Large intestine (tissue), 3 donors: ENCODE measurements at regions not wholly inside any gene's neighbourhood (a gene's known extent, or its start where the extent isn't known, plus 50 kb on each side); places are given as distances from the start of the nearest gene placed in this dataset.

Experiments used
- DNase-seq, 2 donors: peaks; one replicate each; pipeline versions ENCODE4 v3.0.0 to v3.0.0-alpha.2; 2013
- H3K27ac ChIP-seq: one replicate; pipeline ENCODE4 v1.5.1; 2013; ENCODE audit warnings: low read length
- H3K27me3 ChIP-seq: 2 replicates; pipeline ENCODE4 v1.6.1; 2013; ENCODE audit warnings: low read length; ENCODE audit not compliant: control insufficient read depth, insufficient read depth
- H3K36me3 ChIP-seq: 2 replicates; pipeline ENCODE4 v1.6.1; 2013; ENCODE audit warnings: low read length; ENCODE audit not compliant: control insufficient read depth, insufficient read depth
- H3K4me1 ChIP-seq: one replicate; pipeline ENCODE4 v1.6.1; 2013; ENCODE audit warnings: low read length; ENCODE audit not compliant: control insufficient read depth, insufficient read depth
- H3K4me3 ChIP-seq: one replicate; pipeline ENCODE4 v1.5.1; 2013; ENCODE audit warnings: low read length
- H3K9me3 ChIP-seq: one replicate; pipeline ENCODE4 v1.6.1; 2013; ENCODE audit warnings: mild to moderate bottlenecking, low read depth, low read length, moderate library complexity; ENCODE audit not compliant: control insufficient read depth
- WGBS: methylation state at CpG from one replicate; pipeline ENCODE4 v1.1.5; 2013; ENCODE audit warnings: low lambda C conversion rate; ENCODE audit not compliant: insufficient coverage; 5-methylcytosine and 5-hydroxymethylcytosine counted together

DNA sequence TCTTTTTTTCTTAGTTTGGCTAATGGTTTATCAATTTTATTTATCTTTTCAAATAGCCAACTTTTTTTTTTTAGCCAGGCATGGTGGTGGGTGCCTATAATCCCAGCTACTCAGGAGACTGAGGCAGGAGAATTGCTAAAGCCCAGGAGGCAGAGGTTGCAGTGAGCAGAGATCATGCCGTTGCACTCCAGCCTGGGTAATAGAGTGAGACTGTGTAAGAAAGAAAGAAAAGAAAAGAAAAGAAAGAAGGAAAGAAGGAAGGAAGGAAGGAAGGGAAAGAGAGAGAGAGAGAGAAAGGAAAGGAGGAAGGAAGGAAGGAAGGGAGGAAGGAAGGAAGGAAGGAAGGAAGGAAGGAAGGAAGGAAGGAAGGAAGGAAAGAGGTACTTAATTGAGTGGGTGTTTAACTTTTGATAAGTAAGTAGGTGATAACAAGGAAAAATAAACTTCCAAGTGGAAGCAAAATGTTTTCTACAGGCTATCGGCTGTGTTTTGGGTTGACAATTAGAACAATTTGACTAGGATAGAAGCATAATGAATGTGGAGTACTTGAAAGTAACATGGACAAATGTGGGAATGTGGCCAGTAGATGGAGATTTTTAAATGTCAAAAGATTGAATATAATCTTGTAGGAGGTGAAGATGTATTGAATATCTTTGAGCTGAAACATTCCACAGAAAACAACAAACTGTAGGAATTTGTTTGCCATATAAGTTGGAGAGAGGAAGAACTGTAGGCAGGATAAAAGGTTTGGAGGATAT, 62.8 kb upstream of the MYO16 start:
- no peak overlapping the region for H3K27ac ChIP-seq
- no peak overlapping the region for H3K4me3 ChIP-seq
- no peaks in the 10 kb centered on the region for H3K4me1 ChIP-seq
- no peaks in the 10 kb centered on the region for H3K36me3 ChIP-seq
- WGBS = 55% methylated on average over 2 of the region's 2 CpGs
- H3K27me3 ChIP-seq = no peaks in the 10 kb centered on the region
- H3K9me3 ChIP-seq = peaks cover 5% of the 10 kb centered on the region
- no peak for DNase-seq

GRCh38 chr13:108572782-108573211, 56.6 kb upstream of the MYO16 start:
- WGBS = no CpG with 5 or more reads among the region's 6 CpGs
- no peaks in the 10 kb centered on the region for H3K36me3 ChIP-seq

GRCh38 chr13:108573455-108573854, 56.0 kb upstream of the MYO16 start:
- DNase-seq = no peak
- no CpG with 5 or more reads among the region's 1 CpG for WGBS
- Histone ChIP-seq H3K27me3 (no peaks in the 10 kb centered on the region), H3K4me1 (no peaks in the 10 kb centered on the region), H3K36me3 (no peaks in the 10 kb centered on the region), H3K4me3 (no peak overlapping the region), H3K27ac (no peak overlapping the region), H3K9me3 (no peaks in the 10 kb centered on the region)

More at GRCh38 chr13:108572782-108573211, 56.6 kb upstream of the MYO16 start:
- no peak for DNase-seq
- no peaks in the 10 kb centered on the region for H3K9me3 ChIP-seq
- H3K4me3 ChIP-seq = no peak overlapping the region
- H3K4me1 ChIP-seq = no peaks in the 10 kb centered on the region
- H3K27me3 ChIP-seq = no peaks in the 10 kb centered on the region
- H3K27ac ChIP-seq = no peak overlapping the region

GRCh38 chr13:108574856-108575255, 54.6 kb upstream of the MYO16 start:
- Histone ChIP-seq H3K36me3 (no peaks in the 10 kb centered on the region), H3K4me3 (no peak overlapping the region), H3K27me3 (no peaks in the 10 kb centered on the region), H3K27ac (no peak overlapping the region), H3K9me3 (no peaks in the 10 kb centered on the region), H3K4me1 (no peaks in the 10 kb centered on the region)
- DNase-seq = no peak

DNA sequence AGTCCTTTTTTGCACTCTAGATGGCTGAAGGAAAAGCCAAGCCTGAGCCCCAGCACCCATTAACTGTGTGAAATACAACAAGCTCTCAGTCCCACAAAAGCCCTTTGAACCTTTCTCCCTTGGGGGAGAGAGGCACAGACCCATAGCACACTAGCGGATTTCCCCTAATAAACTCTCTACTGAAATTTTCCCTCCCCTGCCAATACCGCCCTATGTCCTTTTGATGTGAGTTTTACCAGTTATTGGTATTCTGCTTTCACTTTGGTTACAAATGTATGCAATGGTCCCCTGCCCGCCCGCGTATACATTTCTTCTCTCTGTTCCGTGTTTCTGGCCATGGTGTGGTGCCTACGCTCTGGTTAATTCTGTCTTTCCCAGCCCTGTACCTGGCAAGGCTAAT, 54.0 kb upstream of the MYO16 start:
- WGBS = 100% methylated on average over 3 of the region's 7 CpGs
- H3K9me3 ChIP-seq = no peaks in the 10 kb centered on the region
- DNase-seq = no peak

More for the DNA sequence above, 54.0 kb upstream of the MYO16 start:
- no peak overlapping the region for H3K27ac ChIP-seq
- H3K36me3 ChIP-seq = no peaks in the 10 kb centered on the region
- no peak overlapping the region for H3K4me3 ChIP-seq
- no peaks in the 10 kb centered on the region for H3K4me1 ChIP-seq
- H3K27me3 ChIP-seq = no peaks in the 10 kb centered on the region
